ENCODE measurements at regions not wholly inside any gene's neighbourhood (a gene's known extent, or its start where the extent isn't known, plus 50 kb on each side); places are given as distances from the start of the nearest gene placed in this dataset.

GRCh38 chr13:65966991-65967451 is 1263.1 kb downstream of the PCDH9 start:
- Histone ChIP-seq H3K79me2 (ENCODE audit: insufficient read depth, low read length) (no peaks in the 10 kb centered on the region), H3K36me3 (ENCODE audit: control insufficient read depth in 1 of 2, insufficient read depth in 2 of 2, low read length in 2 of 2) (no peaks in the 10 kb centered on the region), H3K9me2 (ENCODE audit: insufficient read depth) (no peaks in the 10 kb centered on the region), H3K4me1 (ENCODE audit: control insufficient read depth in 1 of 2, insufficient read depth in 2 of 2, low read length in 2 of 2) (no peaks in the 10 kb centered on the region), H3K9me3 (ENCODE audit: control insufficient read depth in 1 of 2, insufficient read depth in 1 of 2, low read depth in 1 of 2, low read length in 2 of 2) (no peaks in the 10 kb centered on the region), H3K9ac (ENCODE audit: low read length) (no peak overlapping the region), H3K4me3 (replicated peaks in 1 of 2; ENCODE audit: low read depth in 1 of 2, low read length in 2 of 2) (no peak overlapping the region), H2AFZ (ENCODE audit: low read depth, low read length, poor library complexity, severe bottlenecking) (peak overlapping the region; percentile 91), H3K27ac (ENCODE audit: low read depth, low read length) (no peak overlapping the region), H3K27me3 (ENCODE audit: insufficient read depth, low read length) (no peaks in the 10 kb centered on the region), H4K20me1 (ENCODE audit: insufficient read depth) (no peaks in the 10 kb centered on the region), H3K4me2 (ENCODE audit: low read length) (no peak overlapping the region)
- ATAC-seq: peak; percentile 88
- POLR2A ChIA-PET: no interaction called here
- CTCF ChIA-PET: no interaction called here
- TF ChIP-seq YY1 (IDR thresholded peaks at IDR 0.05; ENCODE audit: extremely low read depth, insufficient replicate concordance, low read depth, low read length): peak; percentile 75
- TF ChIP-seq ZFX (IDR thresholded peaks at IDR 0.05): no peak
- TF ChIP-seq CTCF (IDR thresholded peaks at IDR 0.05 in 2 of 3, conservative IDR thresholded peaks at IDR 0.05 in 1 of 3; ENCODE audit: borderline replicate concordance in 1 of 3, insufficient read depth in 1 of 3, low read depth in 2 of 3, low read length in 2 of 3): peak; percentile 62 to 70 (median 66)
- peak; percentile 33 for TF ChIP-seq RAD21 (IDR thresholded peaks at IDR 0.05; ENCODE audit: low read depth)
- TF ChIP-seq POLR2AphosphoS5 (IDR thresholded peaks at IDR 0.05; ENCODE audit: low read depth, low read length): no peak
- RAD21 ChIA-PET (ENCODE audit: low non-redundant PET in 1 of 2, low total read pairs in 2 of 2, uncharacterized antibody in 2 of 2, unreplicated experiment in 2 of 2): no interaction called here
- peak; percentile 60 for DNase-seq (ENCODE audit: low read depth, low spot score)
- intact Hi-C loops (cut with micrococcal nuclease): no loop called here
- no TSS peak for BruUV-seq (replicated peaks)

- H3K27me3 ChIP-seq (ENCODE audit: insufficient read depth, low read length): no peaks in the 10 kb centered on the region
- H3K79me2 ChIP-seq (ENCODE audit: insufficient read depth, low read length): no peaks in the 10 kb centered on the region
- intact Hi-C loops (cut with micrococcal nuclease): no loop called here
- H3K9me2 ChIP-seq (ENCODE audit: insufficient read depth): no peaks in the 10 kb centered on the region
- H3K36me3 ChIP-seq (ENCODE audit: control insufficient read depth in 1 of 2, insufficient read depth in 2 of 2, low read length in 2 of 2): no peaks in the 10 kb centered on the region
- no peaks in the 10 kb centered on the region for H4K20me1 ChIP-seq (ENCODE audit: insufficient read depth)
- no peaks in the 10 kb centered on the region for H3K4me1 ChIP-seq (ENCODE audit: control insufficient read depth in 1 of 2, insufficient read depth in 2 of 2, low read length in 2 of 2)
- no peak overlapping the region for H3K4me2 ChIP-seq (ENCODE audit: low read length)
- no peaks in the 10 kb centered on the region for H3K9me3 ChIP-seq (ENCODE audit: control insufficient read depth in 1 of 2, insufficient read depth in 1 of 2, low read depth in 1 of 2, low read length in 2 of 2)
- no TSS peak for BruUV-seq (replicated peaks)
- H2AFZ ChIP-seq (ENCODE audit: low read depth, low read length, poor library complexity, severe bottlenecking): no peak overlapping the region
- H3K27ac ChIP-seq (ENCODE audit: low read depth, low read length): no peak overlapping the region
- ChIA-PET CTCF (interaction anchor here (1.1 kb wide), 1 partner anchor 20 kb away, joined by 4 read pairs; no protein-coding TSS in a partner anchor), RAD21 (ENCODE audit: low non-redundant PET in 1 of 2, low total read pairs in 2 of 2, uncharacterized antibody in 2 of 2, unreplicated experiment in 2 of 2) (no interaction called here), POLR2A (no interaction called here)
- H3K4me3 ChIP-seq (replicated peaks in 1 of 2; ENCODE audit: low read depth in 1 of 2, low read length in 2 of 2): no peak overlapping the region
- DNase-seq (ENCODE audit: low read depth, low spot score) (no peak), ATAC-seq (no peak)
- no peak overlapping the region for H3K9ac ChIP-seq (ENCODE audit: low read length)
- no peak for TF ChIP-seq POLR2A (IDR thresholded peaks at IDR 0.05; ENCODE audit: borderline replicate concordance, extremely low read depth, insufficient read depth, insufficient read length)
- no peak for TF ChIP-seq CTCF (IDR thresholded peaks at IDR 0.05 in 2 of 3, conservative IDR thresholded peaks at IDR 0.05 in 1 of 3; ENCODE audit: borderline replicate concordance in 1 of 3, insufficient read depth in 1 of 3, low read depth in 2 of 3, low read length in 2 of 3)
- TF ChIP-seq ZNF274 (IDR thresholded peaks at IDR 0.05; ENCODE audit: low read depth, low read length): no peak
- TF ChIP-seq EGR1 (IDR thresholded peaks at IDR 0.05; ENCODE audit: low read depth): no peak
- no peak for TF ChIP-seq CEBPB (IDR thresholded peaks at IDR 0.05; ENCODE audit: low read depth)
- TF ChIP-seq SRF (IDR thresholded peaks at IDR 0.05; ENCODE audit: low read depth): no peak
- no peak for TF ChIP-seq EZH2phosphoT487 (IDR thresholded peaks at IDR 0.05; ENCODE audit: borderline replicate concordance)
- TF ChIP-seq POLR2AphosphoS5 (IDR thresholded peaks at IDR 0.05; ENCODE audit: low read depth, low read length): no peak
- no peak for TF ChIP-seq TCF7L2 (IDR thresholded peaks at IDR 0.05; ENCODE audit: borderline replicate concordance, extremely low read depth, insufficient read depth, insufficient read length)
- TF ChIP-seq MAX (IDR thresholded peaks at IDR 0.05): no peak
- TF ChIP-seq ZFX (IDR thresholded peaks at IDR 0.05): no peak
- TF ChIP-seq CBX3 (IDR thresholded peaks at IDR 0.05; ENCODE audit: low read depth): no peak
- no peak for TF ChIP-seq SIN3A (IDR thresholded peaks at IDR 0.05; ENCODE audit: low read depth)
These were observed 1264.6 kb downstream of the PCDH9 start for GRCh38 chr13:65965501-65965900.

Measured in HCT116 (cell line).